PFSK-1 (cell line): ENCODE measurements at regions not wholly inside any gene's neighbourhood (a gene's known extent, or its start where the extent isn't known, plus 50 kb on each side); places are given as distances from the start of the nearest gene placed in this dataset.

Experiments used
- FOXP2 ChIP-seq: optimal IDR thresholded peaks from 2 replicates; pipeline ENCODE3; 2011; ENCODE audit warnings: borderline replicate concordance, control low read depth, inconsistent platforms; ENCODE audit not compliant: insufficient read depth; ENCODE audit errors: extremely low read length, extremely low read depth
- POLR2AphosphoS5 ChIP-seq: IDR thresholded peaks from 2 replicates; pipeline ENCODE4 v1.6.1; 2012; ENCODE audit warnings: low read depth, mild to moderate bottlenecking, control low read depth, low read length, moderate library complexity
- SIN3A ChIP-seq: IDR thresholded peaks from 2 replicates; pipeline ENCODE4 v1.6.1; 2012; ENCODE audit warnings: mild to moderate bottlenecking, low read length, moderate library complexity, borderline replicate concordance; ENCODE audit not compliant: insufficient read depth
- TAF1 ChIP-seq: IDR thresholded peaks from 2 replicates; pipeline ENCODE4 v1.6.1; 2012; ENCODE audit warnings: low read length, control low read depth, borderline replicate concordance; ENCODE audit not compliant: insufficient read depth
- TF ChIP-seq, protein P1 (sequence below), 2 experiments: IDR thresholded peaks; 2 replicates each; pipeline versions ENCODE4 v1.6.1 to v1.8.0; 2011 to 2012; ENCODE audit warnings: low read depth in 2 of 2, low read length in 2 of 2, control low read depth in 1 of 2, inconsistent platforms in 1 of 2, mild to moderate bottlenecking in 1 of 2, moderate library complexity in 1 of 2; ENCODE audit not compliant: insufficient read depth in 1 of 2

GRCh38 chr4:180751009-180751408, 1492.2 kb upstream of the TENM3 start:
- TF ChIP-seq POLR2AphosphoS5: no peak
- TF ChIP-seq SIN3A: no peak
- no peak for TF ChIP-seq FOXP2
- TF ChIP-seq TAF1: no peak
- TF ChIP-seq, protein P1, sequence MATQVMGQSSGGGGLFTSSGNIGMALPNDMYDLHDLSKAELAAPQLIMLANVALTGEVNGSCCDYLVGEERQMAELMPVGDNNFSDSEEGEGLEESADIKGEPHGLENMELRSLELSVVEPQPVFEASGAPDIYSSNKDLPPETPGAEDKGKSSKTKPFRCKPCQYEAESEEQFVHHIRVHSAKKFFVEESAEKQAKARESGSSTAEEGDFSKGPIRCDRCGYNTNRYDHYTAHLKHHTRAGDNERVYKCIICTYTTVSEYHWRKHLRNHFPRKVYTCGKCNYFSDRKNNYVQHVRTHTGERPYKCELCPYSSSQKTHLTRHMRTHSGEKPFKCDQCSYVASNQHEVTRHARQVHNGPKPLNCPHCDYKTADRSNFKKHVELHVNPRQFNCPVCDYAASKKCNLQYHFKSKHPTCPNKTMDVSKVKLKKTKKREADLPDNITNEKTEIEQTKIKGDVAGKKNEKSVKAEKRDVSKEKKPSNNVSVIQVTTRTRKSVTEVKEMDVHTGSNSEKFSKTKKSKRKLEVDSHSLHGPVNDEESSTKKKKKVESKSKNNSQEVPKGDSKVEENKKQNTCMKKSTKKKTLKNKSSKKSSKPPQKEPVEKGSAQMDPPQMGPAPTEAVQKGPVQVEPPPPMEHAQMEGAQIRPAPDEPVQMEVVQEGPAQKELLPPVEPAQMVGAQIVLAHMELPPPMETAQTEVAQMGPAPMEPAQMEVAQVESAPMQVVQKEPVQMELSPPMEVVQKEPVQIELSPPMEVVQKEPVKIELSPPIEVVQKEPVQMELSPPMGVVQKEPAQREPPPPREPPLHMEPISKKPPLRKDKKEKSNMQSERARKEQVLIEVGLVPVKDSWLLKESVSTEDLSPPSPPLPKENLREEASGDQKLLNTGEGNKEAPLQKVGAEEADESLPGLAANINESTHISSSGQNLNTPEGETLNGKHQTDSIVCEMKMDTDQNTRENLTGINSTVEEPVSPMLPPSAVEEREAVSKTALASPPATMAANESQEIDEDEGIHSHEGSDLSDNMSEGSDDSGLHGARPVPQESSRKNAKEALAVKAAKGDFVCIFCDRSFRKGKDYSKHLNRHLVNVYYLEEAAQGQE (IDR thresholded peaks at IDR 0.05; ENCODE audit: insufficient read depth in 1 of 2, low read depth in 2 of 2, low read length in 2 of 2): no peak
